ENCODE measurements at regions not wholly inside any gene's neighbourhood (a gene's known extent, or its start where the extent isn't known, plus 50 kb on each side); places are given as distances from the start of the nearest gene placed in this dataset.

GRCh38 chr2:180319586-180320405, 312.7 kb upstream of the CWC22 start:
- ATAC-seq: no peak

GRCh38 chr2:180314086-180314485, 307.0 kb upstream of the CWC22 start:
- TF ChIP-seq CTCF (IDR thresholded peaks at IDR 0.05): no peak
- no peaks in the 10 kb centered on the region for H3K9me3 ChIP-seq
- no peak overlapping the region for H3K4me3 ChIP-seq
- no peaks in the 10 kb centered on the region for H3K4me1 ChIP-seq (ENCODE audit: low read depth)
- no peaks in the 10 kb centered on the region for H3K36me3 ChIP-seq (ENCODE audit: low read depth)
- DNase-seq (no peak), ATAC-seq (no peak)
- intact Hi-C loops (cut with DNase I, micrococcal nuclease): no loop called here

More at GRCh38 chr2:180319586-180320405, 312.7 kb upstream of the CWC22 start:
- Histone ChIP-seq H3K4me3 (no peak overlapping the region), H3K4me1 (ENCODE audit: low read depth) (no peaks in the 10 kb centered on the region), H3K9me3 (no peaks in the 10 kb centered on the region), H3K36me3 (ENCODE audit: low read depth) (no peaks in the 10 kb centered on the region)
- intact Hi-C loops (cut with DNase I, micrococcal nuclease): no loop called here
- no peak for TF ChIP-seq CTCF (IDR thresholded peaks at IDR 0.05)
- no peak for DNase-seq

- ATAC-seq (no peak), DNase-seq (no peak)
- Histone ChIP-seq H3K36me3 (ENCODE audit: low read depth) (no peaks in the 10 kb centered on the region), H3K9me3 (no peaks in the 10 kb centered on the region), H3K4me3 (no peak overlapping the region), H3K4me1 (ENCODE audit: low read depth) (no peaks in the 10 kb centered on the region)
- intact Hi-C loops (cut with DNase I, micrococcal nuclease): no loop called here
- TF ChIP-seq CTCF (IDR thresholded peaks at IDR 0.05): no peak
These were observed 305.4 kb upstream of the CWC22 start for GRCh38 chr2:180312542-180312941.

GRCh38 chr2:180307096-180307495, 300.0 kb upstream of the CWC22 start:
- no peak for DNase-seq
- no peak overlapping the region for H3K4me3 ChIP-seq
- intact Hi-C loops (cut with DNase I, micrococcal nuclease): no loop called here
- H3K36me3 ChIP-seq (ENCODE audit: low read depth): no peaks in the 10 kb centered on the region
- H3K4me1 ChIP-seq (ENCODE audit: low read depth): no peaks in the 10 kb centered on the region
- no peaks in the 10 kb centered on the region for H3K9me3 ChIP-seq
- TF ChIP-seq CTCF (IDR thresholded peaks at IDR 0.05): no peak
- no peak for ATAC-seq

GRCh38 chr2:180306346-180306745, 299.2 kb upstream of the CWC22 start:
- ATAC-seq (no peak), DNase-seq (no peak)
- Histone ChIP-seq H3K4me1 (ENCODE audit: low read depth) (no peaks in the 10 kb centered on the region), H3K9me3 (no peaks in the 10 kb centered on the region), H3K4me3 (no peak overlapping the region), H3K36me3 (ENCODE audit: low read depth) (no peaks in the 10 kb centered on the region)
- intact Hi-C loops (cut with DNase I, micrococcal nuclease): no loop called here
- TF ChIP-seq CTCF (IDR thresholded peaks at IDR 0.05): no peak
